ENCODE measurements at regions not wholly inside any gene's neighbourhood (a gene's known extent, or its start where the extent isn't known, plus 50 kb on each side); places are given as distances from the start of the nearest gene placed in this dataset.

DNA sequence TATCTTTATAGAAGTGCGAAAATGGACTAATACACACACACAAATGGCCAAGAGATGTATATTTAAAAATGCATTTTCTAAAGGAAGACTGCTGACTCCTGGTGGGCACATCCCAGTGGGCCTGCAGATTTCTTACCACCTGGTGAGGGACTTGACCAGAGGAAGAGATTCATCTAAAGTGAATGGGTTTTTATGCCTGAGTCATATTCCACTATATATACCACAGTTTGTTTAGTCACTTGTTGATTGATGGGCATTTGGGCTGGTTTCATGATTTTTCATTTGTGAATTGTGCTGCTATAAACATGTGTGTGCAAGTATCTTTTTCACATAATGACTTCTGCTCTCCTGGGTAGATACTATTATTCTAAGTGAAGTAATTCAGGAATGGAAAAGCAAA lies 277.3 kb downstream of the SLC16A7 start:
- no peak for DNase-seq
- H3K27ac ChIP-seq = no peak overlapping the region
- H3K9me3 ChIP-seq (replicated peaks in 1 of 3) = no peaks in the 10 kb centered on the region
- no peak overlapping the region for H3K4me3 ChIP-seq
- no peaks in the 10 kb centered on the region for H3K4me1 ChIP-seq (replicated peaks in 1 of 2)
- H3K36me3 ChIP-seq (replicated peaks in 1 of 2) = no peaks in the 10 kb centered on the region
- no peaks in the 10 kb centered on the region for H3K27me3 ChIP-seq
- TF ChIP-seq, protein P1, sequence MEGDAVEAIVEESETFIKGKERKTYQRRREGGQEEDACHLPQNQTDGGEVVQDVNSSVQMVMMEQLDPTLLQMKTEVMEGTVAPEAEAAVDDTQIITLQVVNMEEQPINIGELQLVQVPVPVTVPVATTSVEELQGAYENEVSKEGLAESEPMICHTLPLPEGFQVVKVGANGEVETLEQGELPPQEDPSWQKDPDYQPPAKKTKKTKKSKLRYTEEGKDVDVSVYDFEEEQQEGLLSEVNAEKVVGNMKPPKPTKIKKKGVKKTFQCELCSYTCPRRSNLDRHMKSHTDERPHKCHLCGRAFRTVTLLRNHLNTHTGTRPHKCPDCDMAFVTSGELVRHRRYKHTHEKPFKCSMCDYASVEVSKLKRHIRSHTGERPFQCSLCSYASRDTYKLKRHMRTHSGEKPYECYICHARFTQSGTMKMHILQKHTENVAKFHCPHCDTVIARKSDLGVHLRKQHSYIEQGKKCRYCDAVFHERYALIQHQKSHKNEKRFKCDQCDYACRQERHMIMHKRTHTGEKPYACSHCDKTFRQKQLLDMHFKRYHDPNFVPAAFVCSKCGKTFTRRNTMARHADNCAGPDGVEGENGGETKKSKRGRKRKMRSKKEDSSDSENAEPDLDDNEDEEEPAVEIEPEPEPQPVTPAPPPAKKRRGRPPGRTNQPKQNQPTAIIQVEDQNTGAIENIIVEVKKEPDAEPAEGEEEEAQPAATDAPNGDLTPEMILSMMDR (IDR thresholded peaks at IDR 0.05) = no peak
- no peak for TF ChIP-seq POLR2A (IDR thresholded peaks at IDR 0.05)
- intact Hi-C loops (cut with DNase I) = no loop called here
- 89 to 98% (median 92%) methylated on average over 1 of the region's 1 CpG for WGBS, 4 donors

DNA sequence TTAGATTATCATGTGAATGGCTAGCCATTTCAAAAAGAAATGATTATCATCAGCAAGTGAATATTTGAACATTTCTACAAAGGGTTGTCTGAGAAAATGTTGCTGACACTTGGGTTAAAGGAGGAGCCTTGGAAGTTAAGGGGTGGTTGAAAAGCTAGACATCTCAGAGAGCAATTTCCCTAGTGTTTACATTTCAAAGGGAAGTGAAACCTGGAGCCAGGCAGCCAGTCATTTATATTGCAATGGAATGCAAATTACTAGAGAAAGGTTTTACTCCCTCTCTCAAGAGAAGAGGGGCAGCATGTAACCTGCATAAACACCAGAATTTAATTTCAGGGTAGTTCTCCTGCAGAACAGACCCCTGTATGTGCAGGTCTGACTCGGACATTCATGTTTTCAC lies 279.0 kb downstream of the SLC16A7 start:
- H3K4me1 ChIP-seq (replicated peaks in 1 of 2) = no peaks in the 10 kb centered on the region

DNA sequence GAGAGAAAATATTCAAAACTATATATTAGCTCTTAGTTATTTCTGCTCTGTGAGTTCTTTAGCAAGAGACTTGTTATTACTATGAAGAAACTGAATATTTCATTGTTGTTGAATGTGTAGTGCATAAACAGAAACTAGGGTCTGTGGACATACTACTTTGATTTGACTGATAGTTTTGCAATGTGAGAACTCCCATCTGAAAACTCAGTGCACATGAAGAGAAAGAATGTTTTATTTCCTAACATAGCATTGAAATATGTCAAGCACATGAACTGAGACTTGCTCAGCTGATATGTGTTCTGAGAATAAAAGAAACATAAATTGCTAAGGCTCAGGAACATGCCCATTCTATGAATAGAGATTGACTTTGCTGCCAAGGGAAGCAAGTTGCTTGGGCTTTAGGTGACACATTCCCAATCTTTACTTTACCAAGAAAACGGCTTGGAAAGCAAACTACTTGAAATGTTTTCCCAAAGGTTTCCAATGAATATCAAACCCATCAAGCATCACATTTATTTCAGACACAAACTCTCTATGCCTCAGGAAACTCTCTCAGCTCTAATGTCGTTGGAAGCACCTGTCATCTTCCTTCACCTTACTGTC lies 290.4 kb downstream of the SLC16A7 start:
- no peaks in the 10 kb centered on the region for H3K9me3 ChIP-seq (replicated peaks in 1 of 3)
- H3K27me3 ChIP-seq = no peaks in the 10 kb centered on the region
- H3K27ac ChIP-seq = no peak overlapping the region
- H3K4me3 ChIP-seq = no peak overlapping the region
- no peak for TF ChIP-seq POLR2A (IDR thresholded peaks at IDR 0.05)
- TF ChIP-seq, protein P1 (IDR thresholded peaks at IDR 0.05) = no peak
- H3K36me3 ChIP-seq (replicated peaks in 1 of 2) = no peaks in the 10 kb centered on the region
- H3K4me1 ChIP-seq (replicated peaks in 1 of 2) = no peaks in the 10 kb centered on the region
- DNase-seq = no peak
- intact Hi-C loops (cut with DNase I) = no loop called here
- 55 to 74% (median 61%) methylated on average over 2 of the region's 2 CpGs for WGBS, 4 donors

More for the DNA sequence above, 279.0 kb downstream of the SLC16A7 start:
- H3K27me3 ChIP-seq = no peaks in the 10 kb centered on the region
- H3K4me3 ChIP-seq = no peak overlapping the region
- WGBS, 4 donors = 48 to 60% (median 55%) methylated on average over 1 of the region's 1 CpG
- TF ChIP-seq POLR2A (IDR thresholded peaks at IDR 0.05) = no peak
- TF ChIP-seq, protein P1 (IDR thresholded peaks at IDR 0.05) = no peak
- H3K9me3 ChIP-seq (replicated peaks in 1 of 3) = no peaks in the 10 kb centered on the region
- intact Hi-C loops (cut with DNase I) = no loop called here
- no peak overlapping the region for H3K27ac ChIP-seq
- no peaks in the 10 kb centered on the region for H3K36me3 ChIP-seq (replicated peaks in 1 of 2)
- DNase-seq = no peak

DNA sequence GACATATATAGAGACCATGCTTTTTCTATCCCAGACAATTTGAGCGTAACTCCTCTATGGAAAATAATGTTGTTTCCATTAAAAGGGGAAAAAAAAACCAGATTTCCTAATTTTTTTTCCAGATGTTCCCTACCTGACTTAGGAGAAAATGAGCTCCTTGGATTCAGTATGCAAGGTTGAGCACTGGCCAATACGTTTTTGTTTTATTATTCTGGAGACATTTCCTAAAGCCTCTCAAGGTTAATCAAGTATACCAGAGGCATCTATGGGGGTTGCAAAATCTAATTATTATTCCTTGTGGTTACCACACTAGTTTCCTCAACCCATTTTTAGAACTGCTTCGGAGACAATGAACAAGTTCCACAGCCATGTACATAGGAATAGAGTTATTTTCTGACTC lies 291.3 kb downstream of the SLC16A7 start:
- WGBS, 4 donors = 66 to 79% (median 75%) methylated on average over 3 of the region's 3 CpGs
- H3K27me3 ChIP-seq = no peaks in the 10 kb centered on the region
- TF ChIP-seq, protein P1 (IDR thresholded peaks at IDR 0.05) = no peak
- DNase-seq = no peak
- no peaks in the 10 kb centered on the region for H3K4me1 ChIP-seq (replicated peaks in 1 of 2)
- intact Hi-C loops (cut with DNase I) = no loop called here
- no peaks in the 10 kb centered on the region for H3K36me3 ChIP-seq (replicated peaks in 1 of 2)
- H3K27ac ChIP-seq = no peak overlapping the region
- H3K4me3 ChIP-seq = no peak overlapping the region
- H3K9me3 ChIP-seq (replicated peaks in 1 of 3) = no peaks in the 10 kb centered on the region

Measured in adrenal gland (tissue), 9 donors.